GM23338 (cell line): ENCODE measurements at regions not wholly inside any gene's neighbourhood (a gene's known extent, or its start where the extent isn't known, plus 50 kb on each side); places are given as distances from the start of the nearest gene placed in this dataset.

Experiments used
- CREB1 ChIP-seq: fragments of 250-450 bp; sonication (Bioruptor Pico); IDR thresholded peaks from 2 replicates; pipeline ENCODE4 v1.5.0; 2020; ENCODE audit warnings: low read depth, mild to moderate bottlenecking, moderate library complexity
- CTCF ChIP-seq, 2 experiments: fragments of 200-600 bp in 1 of 2; sonication (generic) in 1 of 2; conservative IDR thresholded peaks; 2 replicates each; pipeline versions ENCODE4 v1.5.1 to v1.6.1; 2016 to 2017; ENCODE audit warnings: antibody characterized with exemption in 2 of 2, low read depth in 2 of 2, mild to moderate bottlenecking in 2 of 2, moderate library complexity in 1 of 2
- ETS1 ChIP-seq: IDR thresholded peaks from 2 replicates; pipeline ENCODE4 v1.6.1; 2016; ENCODE audit warnings: antibody characterized with exemption
- EZH2 ChIP-seq: fragments of 200-600 bp; sonication (generic); IDR thresholded peaks from one replicate; pipeline ENCODE4 v1.8.0; 2017; ENCODE audit warnings: antibody characterized with exemption, mild to moderate bottlenecking, low read depth; ENCODE audit not compliant: unreplicated experiment
- EZH2phosphoT487 ChIP-seq: fragments of 200-600 bp; sonication (generic); IDR thresholded peaks from one replicate; pipeline ENCODE4 v1.8.1; 2018; ENCODE audit warnings: antibody characterized with exemption; ENCODE audit not compliant: unreplicated experiment
- JUNB ChIP-seq: IDR thresholded peaks from one replicate; pipeline ENCODE4 v1.6.1; 2016; ENCODE audit warnings: antibody characterized with exemption; ENCODE audit not compliant: unreplicated experiment
- NANOG ChIP-seq: IDR thresholded peaks from 2 replicates; pipeline ENCODE4 v1.6.1; 2016; ENCODE audit warnings: antibody characterized with exemption, borderline replicate concordance
- ZNF331 ChIP-seq: fragments of 250-450 bp; sonication (Bioruptor Pico); IDR thresholded peaks from 2 replicates; pipeline ENCODE4 v1.5.0; 2020; ENCODE audit warnings: low read depth, mild to moderate bottlenecking, moderate library complexity
- ZNF462 ChIP-seq: fragments of 250-450 bp; sonication (Bioruptor Pico); IDR thresholded peaks from 2 replicates; pipeline ENCODE4 v1.5.0; 2020; ENCODE audit warnings: mild to moderate bottlenecking, moderate library complexity

- TF ChIP-seq ZNF462 (no peak), EZH2 (no peak), NANOG (no peak), ZNF331 (CRISPR knock-in tag) (no peak), ETS1 (no peak), CREB1 (CRISPR knock-in tag) (no peak), CTCF (conservative IDR thresholded peaks at IDR 0.05; ENCODE audit: low read depth in 2 of 2) (no peak), EZH2phosphoT487 (no peak), JUNB (no peak)
These were observed 312.1 kb upstream of the ROBO1 start (continued) for GRCh38 chr3:80079886-80080285.
